ENCODE measurements at regions not wholly inside any gene's neighbourhood (a gene's known extent, or its start where the extent isn't known, plus 50 kb on each side); places are given as distances from the start of the nearest gene placed in this dataset.

DNA sequence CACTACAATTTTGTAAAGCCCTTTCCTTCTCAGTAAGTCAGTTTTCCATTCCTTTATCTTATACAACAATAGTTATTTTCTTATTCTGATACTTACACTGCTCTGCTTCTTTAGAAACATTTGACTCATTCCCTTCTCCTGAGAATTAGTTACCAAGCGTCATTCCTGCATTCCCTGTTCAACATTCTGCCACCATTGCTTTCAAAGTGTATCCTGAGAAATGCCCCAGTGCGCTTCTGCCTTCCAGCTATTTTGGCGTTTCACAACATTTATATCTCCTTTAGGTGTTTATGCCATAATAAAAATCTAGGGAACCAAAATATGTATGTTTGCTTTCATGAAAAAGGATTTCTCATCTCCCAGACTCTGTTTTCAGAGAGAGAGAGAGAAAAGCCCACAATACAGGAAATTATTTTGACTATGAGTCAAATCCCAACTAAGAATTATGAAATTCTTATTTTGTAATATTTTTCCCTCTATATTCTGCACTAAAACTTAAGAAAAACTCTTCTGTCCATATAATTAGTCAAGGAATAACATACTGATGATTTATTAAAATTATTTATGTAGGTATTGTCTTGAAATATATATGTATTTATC is 118.2 kb upstream of the RAP2B start:
- TF ChIP-seq, protein P1, sequence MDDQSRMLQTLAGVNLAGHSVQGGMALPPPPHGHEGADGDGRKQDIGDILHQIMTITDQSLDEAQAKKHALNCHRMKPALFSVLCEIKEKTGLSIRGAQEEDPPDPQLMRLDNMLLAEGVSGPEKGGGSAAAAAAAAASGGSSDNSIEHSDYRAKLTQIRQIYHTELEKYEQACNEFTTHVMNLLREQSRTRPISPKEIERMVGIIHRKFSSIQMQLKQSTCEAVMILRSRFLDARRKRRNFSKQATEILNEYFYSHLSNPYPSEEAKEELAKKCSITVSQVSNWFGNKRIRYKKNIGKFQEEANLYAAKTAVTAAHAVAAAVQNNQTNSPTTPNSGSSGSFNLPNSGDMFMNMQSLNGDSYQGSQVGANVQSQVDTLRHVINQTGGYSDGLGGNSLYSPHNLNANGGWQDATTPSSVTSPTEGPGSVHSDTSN (IDR thresholded peaks at IDR 0.05), result no peak
- no peak for TF ChIP-seq CTCF (IDR thresholded peaks at IDR 0.05)
- no peak for TF ChIP-seq JUND (IDR thresholded peaks at IDR 0.05)

All from SK-N-SH (cell line).